Occipital lobe (tissue), 1 donor: ENCODE measurements at regions not wholly inside any gene's neighbourhood (a gene's known extent, or its start where the extent isn't known, plus 50 kb on each side); places are given as distances from the start of the nearest gene placed in this dataset.

Experiments
- DNase-seq: peaks from one replicate; lab custom pipeline; 2025; lab: John Stamatoyannopoulos, UW

- DNase-seq, result no peak
Observed at GRCh38 chr1:239008568-239008967, 377.8 kb upstream of the CHRM3 start.

- no peak for DNase-seq
Observed at GRCh38 chr1:239006276-239006675, 380.1 kb upstream of the CHRM3 start.

GRCh38 chr1:238999944-239000343, 386.4 kb upstream of the CHRM3 start:
- no peak for DNase-seq

GRCh38 chr1:238998577-238998976, 387.8 kb upstream of the CHRM3 start:
- DNase-seq, result no peak

GRCh38 chr1:238991765-238992495, 394.4 kb upstream of the CHRM3 start:
- DNase-seq, result peak; percentile 18

GRCh38 chr1:238985312-238985711, 401.1 kb upstream of the CHRM3 start:
- DNase-seq, result no peak

- no peak for DNase-seq
Observed at GRCh38 chr1:238982736-238983135, 403.6 kb upstream of the CHRM3 start.

GRCh38 chr1:238981317-238981933, 404.9 kb upstream of the CHRM3 start:
- no peak for DNase-seq

GRCh38 chr1:238980053-238980452, 406.3 kb upstream of the CHRM3 start:
- DNase-seq, result no peak

- DNase-seq, result no peak
Observed at GRCh38 chr1:238964631-238965030, 421.7 kb upstream of the CHRM3 start.

- DNase-seq, result no peak
Observed at GRCh38 chr1:238962941-238963340, 423.4 kb upstream of the CHRM3 start.

GRCh38 chr1:238961790-238962189, 424.6 kb upstream of the CHRM3 start:
- DNase-seq, result no peak

GRCh38 chr1:238960071-238960470, 426.3 kb upstream of the CHRM3 start:
- DNase-seq, result no peak

- DNase-seq, result no peak
Observed at GRCh38 chr1:238955934-238956333, 430.4 kb upstream of the CHRM3 start.

- no peak for DNase-seq
Observed at GRCh38 chr1:238954865-238955264, 431.5 kb upstream of the CHRM3 start.

- DNase-seq, result no peak
Observed at GRCh38 chr1:238953448-238954010, 432.8 kb upstream of the CHRM3 start.

- no peak for DNase-seq
Observed at GRCh38 chr1:238951809-238952208, 434.6 kb upstream of the CHRM3 start.

- no peak for DNase-seq
Observed at GRCh38 chr1:238950784-238951183, 435.6 kb upstream of the CHRM3 start.

GRCh38 chr1:238950017-238950416, 436.4 kb upstream of the CHRM3 start:
- no peak for DNase-seq

- DNase-seq, result no peak
Observed at GRCh38 chr1:238944028-238944427, 442.3 kb upstream of the CHRM3 start.

GRCh38 chr1:238927899-238928298, 458.5 kb upstream of the CHRM3 start:
- DNase-seq, result no peak

- no peak for DNase-seq
Observed at GRCh38 chr1:238916828-238917227, 469.5 kb upstream of the CHRM3 start.

- DNase-seq, result no peak
Observed at GRCh38 chr1:238914346-238914745, 472.0 kb upstream of the CHRM3 start.
